ENCODE measurements at regions not wholly inside any gene's neighbourhood (a gene's known extent, or its start where the extent isn't known, plus 50 kb on each side); places are given as distances from the start of the nearest gene placed in this dataset.

DNA sequence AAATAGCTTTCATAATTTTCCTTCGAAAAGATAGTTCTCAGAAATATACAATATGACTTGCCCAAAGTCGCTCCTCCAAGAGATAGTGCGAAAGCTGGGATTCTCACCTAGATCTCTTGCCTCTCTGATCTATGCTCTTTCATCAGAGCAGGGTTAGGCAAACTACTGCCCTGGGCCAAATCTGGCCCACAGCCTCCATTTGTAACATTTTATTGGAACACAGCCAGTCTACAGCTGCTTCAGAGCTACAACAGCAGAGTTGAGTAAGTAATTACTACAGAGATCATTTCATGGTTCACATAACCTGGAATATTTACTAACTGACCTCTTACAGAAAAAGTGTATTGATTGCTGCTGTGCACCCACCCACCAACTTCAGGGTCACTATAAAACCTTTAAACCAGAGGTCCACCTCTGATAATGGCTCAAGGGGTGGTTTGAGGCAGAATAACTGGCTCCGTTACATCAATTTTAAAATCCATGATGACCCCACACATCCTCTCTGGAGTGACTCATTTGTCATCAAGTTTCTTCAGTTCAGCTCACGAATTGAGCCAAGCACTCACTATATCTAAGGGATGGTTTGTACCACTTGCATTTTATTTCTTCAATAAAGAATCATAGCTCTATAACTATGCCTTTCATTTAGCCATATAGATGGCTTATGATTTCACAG, 1019.0 kb downstream of the XPNPEP1 start:
- no TSS peak for BruUV-seq (replicated peaks)
- Histone ChIP-seq H3K36me3 (ENCODE audit: control insufficient read depth in 1 of 2, insufficient read depth in 2 of 2, low read length in 2 of 2) (no peaks in the 10 kb centered on the region), H3K27ac (ENCODE audit: low read depth, low read length) (no peak overlapping the region), H4K20me1 (ENCODE audit: insufficient read depth) (no peaks in the 10 kb centered on the region), H2AFZ (ENCODE audit: low read depth, low read length, poor library complexity, severe bottlenecking) (no peak overlapping the region), H3K9me3 (ENCODE audit: control insufficient read depth in 1 of 2, insufficient read depth in 1 of 2, low read depth in 1 of 2, low read length in 2 of 2) (peaks cover 42 to 52% of the 10 kb centered on the region in 2 experiments; a peak in 2 of 4 replicates), H3K9ac (ENCODE audit: low read length) (no peak overlapping the region), H3K27me3 (ENCODE audit: insufficient read depth, low read length) (no peaks in the 10 kb centered on the region), H3K4me1 (ENCODE audit: control insufficient read depth in 1 of 2, insufficient read depth in 2 of 2, low read length in 2 of 2) (no peaks in the 10 kb centered on the region), H3K79me2 (ENCODE audit: insufficient read depth, low read length) (no peaks in the 10 kb centered on the region), H3K4me2 (ENCODE audit: low read length) (no peak overlapping the region), H3K4me3 (replicated peaks in 1 of 2; ENCODE audit: low read depth in 1 of 2, low read length in 2 of 2) (no peak overlapping the region), H3K9me2 (ENCODE audit: insufficient read depth) (no peaks in the 10 kb centered on the region)
- ChIA-PET RAD21 (ENCODE audit: low non-redundant PET in 1 of 2, low total read pairs in 2 of 2, uncharacterized antibody in 2 of 2, unreplicated experiment in 2 of 2) (no interaction called here), POLR2A (no interaction called here), CTCF (no interaction called here)
- no peak for TF ChIP-seq YY1 (IDR thresholded peaks at IDR 0.05; ENCODE audit: extremely low read depth, insufficient replicate concordance, low read depth, low read length)
- no peak for TF ChIP-seq EZH2phosphoT487 (IDR thresholded peaks at IDR 0.05; ENCODE audit: borderline replicate concordance)
- TF ChIP-seq RAD21 (IDR thresholded peaks at IDR 0.05; ENCODE audit: low read depth) = no peak
- no peak for TF ChIP-seq ZFX (IDR thresholded peaks at IDR 0.05)
- DNase-seq (ENCODE audit: low read depth, low spot score) (no peak), ATAC-seq (no peak)
- intact Hi-C loops (cut with micrococcal nuclease) = no loop called here

DNA sequence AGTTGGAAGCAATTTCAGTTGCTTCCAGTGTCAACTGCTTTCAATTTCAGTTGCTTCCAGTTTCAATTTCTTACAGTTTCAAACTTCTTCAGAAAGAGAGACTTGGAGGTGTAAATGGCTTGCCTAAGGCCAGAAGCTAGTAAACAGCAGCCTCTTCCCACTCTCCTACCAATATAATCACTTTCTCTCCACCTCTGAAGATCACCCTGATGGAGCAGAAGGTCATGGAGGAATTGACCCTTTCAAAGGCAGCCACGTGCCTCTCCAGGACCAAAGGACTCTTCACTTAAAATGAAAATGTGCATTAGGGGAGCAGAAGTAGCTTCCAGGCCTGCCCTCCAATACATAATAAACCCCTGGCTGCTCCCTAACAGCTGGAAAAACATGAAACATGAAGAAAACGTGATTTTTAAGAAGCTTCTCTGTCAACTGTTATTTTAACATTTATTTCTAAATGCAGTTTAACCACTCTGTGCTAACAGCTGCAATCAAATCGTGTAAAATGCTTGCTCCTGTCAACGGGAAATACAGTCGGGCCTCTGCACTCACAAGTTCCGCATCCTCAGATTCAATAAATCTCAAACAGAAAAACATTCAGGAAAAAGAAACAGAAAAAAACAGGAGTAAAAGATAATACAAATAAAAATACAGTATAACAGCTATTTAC, 1020.6 kb downstream of the XPNPEP1 start:
- Histone ChIP-seq H2AFZ (ENCODE audit: low read depth, low read length, poor library complexity, severe bottlenecking) (no peak overlapping the region), H3K27ac (ENCODE audit: low read depth, low read length) (no peak overlapping the region), H4K20me1 (ENCODE audit: insufficient read depth) (no peaks in the 10 kb centered on the region), H3K27me3 (ENCODE audit: insufficient read depth, low read length) (no peaks in the 10 kb centered on the region), H3K9ac (ENCODE audit: low read length) (no peak overlapping the region), H3K4me2 (ENCODE audit: low read length) (no peak overlapping the region), H3K4me3 (replicated peaks in 1 of 2; ENCODE audit: low read depth in 1 of 2, low read length in 2 of 2) (no peak overlapping the region), H3K9me2 (ENCODE audit: insufficient read depth) (no peaks in the 10 kb centered on the region), H3K36me3 (ENCODE audit: control insufficient read depth in 1 of 2, insufficient read depth in 2 of 2, low read length in 2 of 2) (no peaks in the 10 kb centered on the region), H3K79me2 (ENCODE audit: insufficient read depth, low read length) (no peaks in the 10 kb centered on the region), H3K4me1 (ENCODE audit: control insufficient read depth in 1 of 2, insufficient read depth in 2 of 2, low read length in 2 of 2) (no peaks in the 10 kb centered on the region), H3K9me3 (ENCODE audit: control insufficient read depth in 1 of 2, insufficient read depth in 1 of 2, low read depth in 1 of 2, low read length in 2 of 2) (peaks cover 47 to 57% of the 10 kb centered on the region in 2 experiments; a peak in 2 of 4 replicates)
- CTCF ChIA-PET = no interaction called here
- no peak for DNase-seq (ENCODE audit: low read depth, low spot score)
- POLR2A ChIA-PET = no interaction called here
- ATAC-seq = no peak
- TF ChIP-seq CBX3 (IDR thresholded peaks at IDR 0.05; ENCODE audit: low read depth) (no peak), JUND (IDR thresholded peaks at IDR 0.05) (no peak), EZH2 (IDR thresholded peaks at IDR 0.05) (no peak), YY1 (IDR thresholded peaks at IDR 0.05; ENCODE audit: extremely low read depth, insufficient replicate concordance, low read depth, low read length) (no peak), TCF7L2 (IDR thresholded peaks at IDR 0.05; ENCODE audit: borderline replicate concordance, extremely low read depth, insufficient read depth, insufficient read length) (no peak), POLR2A (IDR thresholded peaks at IDR 0.05; ENCODE audit: borderline replicate concordance, extremely low read depth, insufficient read depth, insufficient read length) (no peak)
- TF ChIP-seq, protein P1, sequence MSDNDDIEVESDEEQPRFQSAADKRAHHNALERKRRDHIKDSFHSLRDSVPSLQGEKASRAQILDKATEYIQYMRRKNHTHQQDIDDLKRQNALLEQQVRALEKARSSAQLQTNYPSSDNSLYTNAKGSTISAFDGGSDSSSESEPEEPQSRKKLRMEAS (IDR thresholded peaks at IDR 0.05) = no peak
- TF ChIP-seq, protein P2, sequence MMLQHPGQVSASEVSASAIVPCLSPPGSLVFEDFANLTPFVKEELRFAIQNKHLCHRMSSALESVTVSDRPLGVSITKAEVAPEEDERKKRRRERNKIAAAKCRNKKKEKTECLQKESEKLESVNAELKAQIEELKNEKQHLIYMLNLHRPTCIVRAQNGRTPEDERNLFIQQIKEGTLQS (IDR thresholded peaks at IDR 0.05) = no peak
- BruUV-seq (replicated peaks) = no TSS peak
- RAD21 ChIA-PET (ENCODE audit: low non-redundant PET in 1 of 2, low total read pairs in 2 of 2, uncharacterized antibody in 2 of 2, unreplicated experiment in 2 of 2) = no interaction called here
- intact Hi-C loops (cut with micrococcal nuclease) = no loop called here

Data from HCT116 (cell line).